Neural progenitor cell (in vitro differentiated cells): ENCODE measurements at regions not wholly inside any gene's neighbourhood (a gene's known extent, or its start where the extent isn't known, plus 50 kb on each side); places are given as distances from the start of the nearest gene placed in this dataset.
"Not testable (repeated sequence)": the region's sequence is repeated elsewhere in the genome, so short reads cannot be mapped to it uniquely, and the experiment has no call there.

Experiments used
- DNase-seq: peaks from one replicate; pipeline ENCODE4 v3.0.0-alpha.2; 2016; ENCODE audit warnings: low spot score
- H2AFZ ChIP-seq: fragments of 200-600 bp; sonication (generic); replicated peaks from 2 replicates; pipeline ENCODE4 v1.6.1; 2016; ENCODE audit warnings: antibody characterized with exemption
- H3F3A ChIP-seq: fragments of 200-600 bp; sonication (generic); 2 replicates; pipeline ENCODE4 v1.6.1; 2016; ENCODE audit warnings: antibody characterized with exemption, low read depth
- H3K27ac ChIP-seq: fragments of 200-600 bp; sonication (generic); 2 replicates; pipeline ENCODE4 v1.5.1; 2016; ENCODE audit warnings: mild to moderate bottlenecking
- H3K27me3 ChIP-seq: fragments of 200-600 bp; sonication (generic); 2 replicates; pipeline ENCODE4 v1.6.1; 2016; ENCODE audit warnings: mild to moderate bottlenecking, moderate library complexity
- H3K36me3 ChIP-seq: fragments of 200-600 bp; sonication (generic); 2 replicates; pipeline ENCODE4 v1.5.1; 2016
- H3K4me1 ChIP-seq: fragments of 200-600 bp; sonication (generic); 2 replicates; pipeline ENCODE4 v1.6.1; 2016; ENCODE audit warnings: mixed run types
- H3K4me2 ChIP-seq: fragments of 200-600 bp; sonication (generic); 2 replicates; pipeline ENCODE4 v1.6.1; 2016
- H3K4me3 ChIP-seq: fragments of 200-600 bp; sonication (generic); 2 replicates; pipeline ENCODE4 v1.5.1; 2016
- H3K79me2 ChIP-seq: fragments of 200-600 bp; sonication (generic); 2 replicates; pipeline ENCODE4 v1.6.1; 2016; ENCODE audit warnings: low read depth
- H3K9ac ChIP-seq: fragments of 200-600 bp; sonication (generic); 2 replicates; pipeline ENCODE4 v1.6.1; 2016
- H3K9me3 ChIP-seq: fragments of 200-600 bp; sonication (generic); 2 replicates; pipeline ENCODE4 v1.5.1; 2016; ENCODE audit warnings: low read depth
- H4K20me1 ChIP-seq: fragments of 200-600 bp; sonication (generic); 2 replicates; pipeline ENCODE4 v1.6.1; 2016; ENCODE audit warnings: low read depth
- H3K27ac Mint-ChIP-seq: 3 replicates; pipeline ENCODE4 v1.8.0; 2021; ENCODE audit warnings: mixed read lengths
- H3K27me3 Mint-ChIP-seq: 2 replicates; pipeline ENCODE4 v1.8.0; 2022; ENCODE audit warnings: low read depth, mild to moderate bottlenecking, inconsistent platforms, moderate library complexity, mixed read lengths; ENCODE audit not compliant: insufficient read depth
- H3K36me3 Mint-ChIP-seq: 3 replicates; pipeline ENCODE4 v1.8.0; 2021; ENCODE audit warnings: mixed read lengths
- H3K4me1 Mint-ChIP-seq: 3 replicates; pipeline ENCODE4 v1.8.0; 2021; ENCODE audit warnings: mixed read lengths
- H3K4me3 Mint-ChIP-seq: 3 replicates; pipeline ENCODE4 v1.8.0; 2021; ENCODE audit warnings: mild to moderate bottlenecking, moderate library complexity, mixed read lengths
- H3K9me3 Mint-ChIP-seq: 3 replicates; pipeline ENCODE4 v1.8.0; 2020; ENCODE audit warnings: mixed read lengths
- EZH2 ChIP-seq: fragments of 200-600 bp; sonication (generic); IDR thresholded peaks from 2 replicates; pipeline ENCODE4 v1.6.1; 2017; ENCODE audit warnings: antibody characterized with exemption, mild to moderate bottlenecking, moderate library complexity
- EZH2phosphoT487 ChIP-seq: fragments of 200-600 bp; sonication (generic); IDR thresholded peaks from 2 replicates; pipeline ENCODE4 v1.6.1; 2017; ENCODE audit warnings: antibody characterized with exemption
- TF ChIP-seq, protein P1 (sequence below): fragments of 200-600 bp; sonication (generic); IDR thresholded peaks from 2 replicates; pipeline ENCODE4 v1.5.1; 2017; ENCODE audit warnings: antibody characterized with exemption, mild to moderate bottlenecking

DNA sequence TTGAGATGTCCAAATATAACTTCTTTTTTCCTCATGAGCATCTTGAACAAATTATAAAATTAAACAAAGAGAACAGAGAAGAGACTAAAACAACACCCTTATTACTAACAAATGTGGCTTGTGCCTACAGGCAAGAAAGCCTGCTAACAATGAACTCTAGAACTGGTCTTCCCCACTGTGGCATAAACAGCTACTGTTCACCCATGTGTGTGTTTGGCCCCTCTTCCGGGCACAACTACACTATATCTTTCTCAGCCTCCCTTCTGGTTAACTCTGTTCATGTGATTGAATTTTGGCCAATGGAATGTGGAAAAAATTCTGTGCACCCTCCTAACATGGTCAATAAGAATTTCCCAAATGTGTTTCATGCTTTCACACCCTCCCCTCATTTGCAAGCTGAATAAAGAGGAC lies 117.0 kb downstream of the KBTBD2 start:
- H3K27ac Mint-ChIP-seq = no peak overlapping the region
- no peaks in the 10 kb centered on the region for H3F3A ChIP-seq
- no peak overlapping the region for H2AFZ ChIP-seq
- peaks cover 6% of the 10 kb centered on the region for H3K4me1 Mint-ChIP-seq
- TF ChIP-seq, protein P1, sequence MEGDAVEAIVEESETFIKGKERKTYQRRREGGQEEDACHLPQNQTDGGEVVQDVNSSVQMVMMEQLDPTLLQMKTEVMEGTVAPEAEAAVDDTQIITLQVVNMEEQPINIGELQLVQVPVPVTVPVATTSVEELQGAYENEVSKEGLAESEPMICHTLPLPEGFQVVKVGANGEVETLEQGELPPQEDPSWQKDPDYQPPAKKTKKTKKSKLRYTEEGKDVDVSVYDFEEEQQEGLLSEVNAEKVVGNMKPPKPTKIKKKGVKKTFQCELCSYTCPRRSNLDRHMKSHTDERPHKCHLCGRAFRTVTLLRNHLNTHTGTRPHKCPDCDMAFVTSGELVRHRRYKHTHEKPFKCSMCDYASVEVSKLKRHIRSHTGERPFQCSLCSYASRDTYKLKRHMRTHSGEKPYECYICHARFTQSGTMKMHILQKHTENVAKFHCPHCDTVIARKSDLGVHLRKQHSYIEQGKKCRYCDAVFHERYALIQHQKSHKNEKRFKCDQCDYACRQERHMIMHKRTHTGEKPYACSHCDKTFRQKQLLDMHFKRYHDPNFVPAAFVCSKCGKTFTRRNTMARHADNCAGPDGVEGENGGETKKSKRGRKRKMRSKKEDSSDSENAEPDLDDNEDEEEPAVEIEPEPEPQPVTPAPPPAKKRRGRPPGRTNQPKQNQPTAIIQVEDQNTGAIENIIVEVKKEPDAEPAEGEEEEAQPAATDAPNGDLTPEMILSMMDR = no peak
- TF ChIP-seq EZH2phosphoT487 = no peak
- no peak for TF ChIP-seq EZH2
- H3K9ac ChIP-seq = no peak overlapping the region
- H3K27ac ChIP-seq = no peak overlapping the region
- H3K4me3 ChIP-seq = no peak overlapping the region
- H3K27me3 Mint-ChIP-seq = peaks cover 4% of the 10 kb centered on the region
- H3K4me3 Mint-ChIP-seq = no peak overlapping the region
- H3K4me1 ChIP-seq = no peaks in the 10 kb centered on the region
- no peaks in the 10 kb centered on the region for H4K20me1 ChIP-seq
- DNase-seq = no peak
- H3K9me3 Mint-ChIP-seq = peaks cover 11% of the 10 kb centered on the region
- no peaks in the 10 kb centered on the region for H3K27me3 ChIP-seq
- no peak overlapping the region for H3K4me2 ChIP-seq
- H3K79me2 ChIP-seq = no peaks in the 10 kb centered on the region
- H3K9me3 ChIP-seq = no peaks in the 10 kb centered on the region
- no peaks in the 10 kb centered on the region for H3K36me3 ChIP-seq
- peaks cover 3% of the 10 kb centered on the region for H3K36me3 Mint-ChIP-seq

DNA sequence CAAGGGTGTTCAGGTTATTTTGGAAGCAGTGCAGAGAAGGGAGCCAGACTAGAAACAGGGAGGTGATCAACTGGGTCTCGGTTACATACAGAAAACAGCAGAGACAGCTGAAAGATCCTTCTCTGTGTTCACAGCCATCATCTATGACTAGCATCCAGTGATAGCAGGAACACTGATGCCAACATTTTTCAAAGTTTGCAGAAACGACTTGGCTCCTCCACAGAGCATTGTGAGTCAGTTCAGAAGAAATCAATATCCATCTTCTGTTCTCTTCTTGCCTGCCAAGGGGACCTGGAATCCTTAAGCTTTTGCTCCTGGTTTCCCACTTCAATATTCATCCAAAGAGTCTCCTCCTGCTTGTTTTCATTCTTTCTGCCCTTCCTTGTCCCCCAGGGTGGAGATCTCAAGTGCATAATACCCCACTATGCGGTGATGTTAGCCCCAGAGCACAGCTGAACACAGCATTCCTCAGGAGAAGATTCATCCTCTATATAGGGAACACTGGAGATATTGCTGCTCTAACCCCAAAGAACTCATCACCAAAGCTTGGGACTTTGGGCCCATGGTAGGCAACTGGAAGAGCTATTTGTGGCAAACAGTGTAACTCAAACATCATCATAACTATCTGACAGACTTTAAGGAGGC lies 122.6 kb downstream of the KBTBD2 start:
- not testable (repeated sequence) for H3K4me1 ChIP-seq, H3K4me3 ChIP-seq, H3K4me1 Mint-ChIP-seq, H4K20me1 ChIP-seq, H3K36me3 ChIP-seq, H2AFZ ChIP-seq, DNase-seq, H3K9me3 ChIP-seq, H3K4me3 Mint-ChIP-seq, H3K79me2 ChIP-seq, H3F3A ChIP-seq, H3K9ac ChIP-seq, H3K27ac Mint-ChIP-seq, H3K27ac ChIP-seq, H3K4me2 ChIP-seq
- Mint-ChIP-seq H3K27me3 (peaks cover 10% of the 10 kb centered on the region), H3K36me3 (peaks cover 13% of the 10 kb centered on the region), H3K9me3 (peaks cover 22% of the 10 kb centered on the region)
- H3K27me3 ChIP-seq = peaks cover 14% of the 10 kb centered on the region

DNA sequence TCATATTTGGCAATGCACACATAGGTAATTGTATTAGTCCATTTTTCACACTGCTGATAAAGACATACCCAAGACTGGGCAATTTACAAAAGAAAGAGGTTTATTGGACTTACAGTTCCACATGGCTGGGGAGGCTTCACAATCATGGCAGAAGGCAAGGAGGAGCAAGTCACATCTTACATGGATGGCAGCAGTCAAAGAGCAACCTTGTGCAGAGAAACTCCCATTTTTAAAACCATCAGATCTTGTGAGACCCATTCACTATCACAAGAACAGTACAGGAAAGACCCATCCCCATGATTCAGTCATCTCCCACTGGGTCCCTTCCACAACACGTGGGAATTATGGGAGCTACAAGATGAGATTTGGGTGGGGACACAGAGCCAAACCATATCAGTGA lies 123.2 kb downstream of the KBTBD2 start:
- H4K20me1 ChIP-seq, H3K36me3 ChIP-seq, H2AFZ ChIP-seq, DNase-seq, H3K4me3 ChIP-seq, H3K9ac ChIP-seq, H3K9me3 ChIP-seq, H3K4me1 ChIP-seq, H3K27ac Mint-ChIP-seq, H3K4me2 ChIP-seq, H3K79me2 ChIP-seq, H3K4me1 Mint-ChIP-seq, H3K4me3 Mint-ChIP-seq, H3K27ac ChIP-seq, H3F3A ChIP-seq: not testable (repeated sequence)
- Mint-ChIP-seq H3K36me3 (peaks cover 13% of the 10 kb centered on the region), H3K27me3 (peaks cover 11% of the 10 kb centered on the region), H3K9me3 (peaks cover 22% of the 10 kb centered on the region)
- peaks cover 21% of the 10 kb centered on the region for H3K27me3 ChIP-seq

DNA sequence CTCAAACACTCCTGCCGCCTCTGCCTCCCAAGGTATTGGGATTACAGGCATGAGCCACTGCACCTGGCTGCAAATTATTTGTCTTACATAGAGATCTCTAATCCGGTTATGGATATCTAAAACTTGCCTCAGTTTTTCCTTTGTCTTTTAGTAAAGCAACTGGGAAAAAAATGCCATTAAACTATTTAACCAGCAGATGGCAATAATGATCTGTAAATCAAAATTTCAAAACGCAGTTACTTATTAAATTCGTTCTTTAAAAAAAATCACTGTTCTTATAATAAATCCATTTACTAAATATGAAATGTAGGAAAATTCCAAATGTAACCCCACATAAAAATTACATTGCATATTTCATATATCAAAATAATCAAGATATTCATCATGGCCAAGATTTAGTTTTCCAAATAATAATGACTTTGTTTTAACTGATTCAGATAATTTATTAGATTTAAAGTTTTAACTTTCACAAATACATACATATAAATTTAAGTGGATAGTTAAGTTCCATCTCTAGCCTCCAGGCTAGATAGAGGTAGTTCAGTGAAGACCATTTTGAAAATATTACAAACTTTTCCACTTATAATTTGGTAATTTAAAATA lies 125.8 kb downstream of the KBTBD2 start:
- not testable (repeated sequence) for H3K79me2 ChIP-seq, H2AFZ ChIP-seq, H3F3A ChIP-seq, H3K4me1 Mint-ChIP-seq, H3K27ac ChIP-seq, H3K4me1 ChIP-seq, H3K27ac Mint-ChIP-seq, H3K4me2 ChIP-seq, H3K9me3 ChIP-seq, H3K9ac ChIP-seq, H3K4me3 Mint-ChIP-seq, DNase-seq, H3K4me3 ChIP-seq, H3K36me3 ChIP-seq
- Histone ChIP-seq H3K27me3 (peaks cover 47% of the 10 kb centered on the region), H4K20me1 (peaks cover 27% of the 10 kb centered on the region)
- TF ChIP-seq, protein P1 = peak; percentile 60
- H3K9me3 Mint-ChIP-seq = peaks cover 17% of the 10 kb centered on the region
- H3K27me3 Mint-ChIP-seq = peaks cover 19% of the 10 kb centered on the region
- H3K36me3 Mint-ChIP-seq = peaks cover 15% of the 10 kb centered on the region
